22Rv1 (cell line): ENCODE measurements at regions not wholly inside any gene's neighbourhood (a gene's known extent, or its start where the extent isn't known, plus 50 kb on each side); places are given as distances from the start of the nearest gene placed in this dataset.

Source experiments
- H3K27ac ChIP-seq: fragments of 450-650 bp; 2 replicates; pipeline ENCODE4 v1.5.1; 2017
- CTCF ChIP-seq: fragments of 450-650 bp; IDR thresholded peaks from 2 replicates; pipeline ENCODE4 v1.5.1; 2017; ENCODE audit warnings: mild to moderate bottlenecking
- ZFX ChIP-seq: fragments of 450-650 bp; IDR thresholded peaks from 2 replicates; pipeline ENCODE4 v1.6.1; 2017; ENCODE audit warnings: antibody characterized with exemption, borderline replicate concordance

DNA sequence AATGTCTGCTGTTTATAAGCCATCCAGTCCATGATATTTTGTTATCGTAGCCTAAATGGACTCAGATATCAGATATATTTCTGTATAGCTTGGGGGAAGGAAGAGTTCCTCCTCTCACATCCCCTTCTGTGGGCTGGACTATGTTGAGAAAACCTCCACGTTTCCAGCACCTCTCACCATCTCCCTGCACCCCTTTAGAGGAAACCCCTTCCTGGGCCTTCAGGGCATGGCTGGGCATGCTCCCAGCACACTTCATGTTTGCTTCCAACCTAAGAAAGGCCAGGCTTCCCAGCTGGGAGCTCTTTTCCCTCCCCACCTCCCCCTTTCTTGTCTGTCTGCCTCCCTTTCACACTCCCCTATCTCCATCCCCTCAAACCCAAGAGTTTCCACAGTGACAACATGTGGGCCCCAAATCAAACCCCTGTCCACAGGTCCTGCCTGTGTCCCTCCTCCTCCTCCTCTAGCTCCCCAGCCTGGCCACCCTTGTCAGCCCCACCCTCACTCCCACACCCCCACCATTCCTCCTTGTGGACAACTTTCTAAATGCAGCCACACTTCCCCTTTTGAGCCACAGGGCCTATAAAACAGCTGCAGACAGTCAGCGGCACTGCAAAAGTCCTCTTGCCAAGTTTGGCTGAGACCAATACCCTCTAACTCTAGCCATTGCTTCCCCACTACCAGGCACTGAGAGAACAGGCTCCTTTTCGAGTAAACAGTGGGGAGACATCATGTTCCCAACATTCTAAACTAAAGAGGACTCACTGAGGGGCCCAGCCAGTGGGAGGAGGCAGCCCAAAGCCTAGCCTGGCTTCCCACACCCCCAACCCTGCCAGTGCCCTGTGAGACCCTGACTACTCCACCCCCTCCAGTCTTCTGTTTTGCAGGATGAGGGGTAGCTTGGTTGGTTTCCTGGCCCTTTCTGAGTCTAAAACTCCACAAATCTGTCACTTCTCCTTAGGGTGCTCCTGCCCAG, 120.5 kb downstream of the ZFP36L2 start:
- no peak overlapping the region for H3K27ac ChIP-seq
- no peak for TF ChIP-seq ZFX
- TF ChIP-seq CTCF: no peak

GRCh38 chr2:43104763-43105162, 121.6 kb downstream of the ZFP36L2 start:
- no peak overlapping the region for H3K27ac ChIP-seq
- no peak for TF ChIP-seq ZFX

GRCh38 chr2:43104106-43104505, 122.3 kb downstream of the ZFP36L2 start:
- TF ChIP-seq CTCF: no peak
- TF ChIP-seq ZFX: no peak
- no peak overlapping the region for H3K27ac ChIP-seq

DNA sequence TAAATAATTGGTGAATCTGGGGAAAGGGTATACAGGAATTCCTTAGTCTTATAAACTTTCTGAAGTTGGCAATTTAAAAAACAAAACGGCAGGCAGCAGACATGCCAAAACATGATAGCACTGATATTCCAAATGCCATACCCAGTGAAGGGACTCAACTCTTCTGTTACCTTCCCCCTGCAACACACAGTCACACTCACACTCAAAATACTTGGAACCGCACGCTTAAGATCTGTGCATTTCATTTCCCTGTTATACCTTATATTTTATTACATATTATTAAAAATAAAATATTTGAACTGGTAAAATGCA, 123.4 kb downstream of the ZFP36L2 start:
- no peak for TF ChIP-seq ZFX
- no peak for TF ChIP-seq CTCF
- no peak overlapping the region for H3K27ac ChIP-seq

- TF ChIP-seq ZFX (no peak), CTCF (no peak)
- H3K27ac ChIP-seq: no peak overlapping the region
Observed at GRCh38 chr2:43102366-43103092, 123.9 kb downstream of the ZFP36L2 start.

GRCh38 chr2:43101751-43102150, 124.7 kb downstream of the ZFP36L2 start:
- TF ChIP-seq CTCF (no peak), ZFX (no peak)
- no peak overlapping the region for H3K27ac ChIP-seq

- H3K27ac ChIP-seq: no peak overlapping the region
- TF ChIP-seq ZFX: no peak
- TF ChIP-seq CTCF: no peak
Observed at GRCh38 chr2:43100883-43101662, 125.3 kb downstream of the ZFP36L2 start.
